ENCODE measurements at regions not wholly inside any gene's neighbourhood (a gene's known extent, or its start where the extent isn't known, plus 50 kb on each side); places are given as distances from the start of the nearest gene placed in this dataset.
A peak's percentile ranks its signal among the peaks of the same experiment; 100 is the strongest.
"Not testable (repeated sequence)": the region's sequence is repeated elsewhere in the genome, so short reads cannot be mapped to it uniquely, and the experiment has no call there.

GRCh38 chrY:25396911-25397310 is 225.0 kb upstream of the CDY1 start:
- DNase-seq; H3K4me1 ChIP-seq; intact Hi-C loops (cut with DNase I); H3K36me3 ChIP-seq (replicated peaks in 1 of 2; ENCODE audit: insufficient read depth in 1 of 2, low read depth in 2 of 2); H3K4me3 ChIP-seq; H3K27me3 ChIP-seq; H3K9me3 ChIP-seq; H3K27ac ChIP-seq: not testable (repeated sequence)
- ATAC-seq: peak; percentile 62

DNA sequence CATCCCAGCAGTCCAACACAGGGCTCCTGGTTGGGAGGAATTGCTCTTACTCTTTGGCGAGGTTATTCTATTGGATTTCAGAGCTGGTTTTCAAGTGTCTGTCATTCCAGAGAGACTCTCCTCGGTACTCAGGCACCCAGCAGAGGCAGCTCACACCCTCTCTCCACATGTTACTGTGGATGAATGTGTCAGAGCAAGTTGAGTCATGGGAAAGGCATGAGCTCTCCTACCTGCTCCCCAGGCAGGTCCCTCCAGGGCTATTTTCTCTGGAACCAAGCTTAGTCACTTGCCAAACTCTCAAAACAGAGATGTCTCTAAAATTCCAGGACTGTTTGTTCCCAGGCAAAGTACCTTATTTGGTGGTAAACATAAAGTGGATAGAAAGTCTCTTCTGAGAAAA is 222.8 kb upstream of the CDY1 start:
- H3K9me3 ChIP-seq; H3K27me3 ChIP-seq; H3K4me1 ChIP-seq; H3K4me3 ChIP-seq; intact Hi-C loops (cut with DNase I); H3K36me3 ChIP-seq (replicated peaks in 1 of 2; ENCODE audit: insufficient read depth in 1 of 2, low read depth in 2 of 2); H3K27ac ChIP-seq; DNase-seq: not testable (repeated sequence)
- peak; percentile 58 for ATAC-seq
- no CpG with 5 or more reads among the region's 2 CpGs for WGBS, 2 donors

DNA sequence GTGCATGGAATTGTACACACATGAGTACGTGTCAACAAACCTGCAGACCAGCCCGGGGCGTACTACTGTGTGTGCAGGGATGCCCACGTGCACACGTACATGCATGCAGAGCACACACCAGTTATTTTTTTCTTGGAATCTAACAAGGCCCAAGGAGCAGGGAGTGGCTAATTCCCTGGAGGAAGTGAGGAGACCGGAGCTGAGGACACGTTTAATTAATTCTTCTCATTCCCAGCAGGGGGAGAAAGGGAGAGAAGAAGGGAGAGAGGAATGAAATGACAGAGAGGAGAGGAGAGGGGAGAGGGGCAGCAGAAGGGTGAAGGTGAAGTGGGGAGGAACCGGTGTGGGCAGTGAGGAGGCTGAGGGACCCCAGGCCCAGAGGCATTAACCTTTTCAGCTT is 213.6 kb upstream of the CDY1 start:
- intact Hi-C loops (cut with DNase I); ATAC-seq; DNase-seq; H3K4me3 ChIP-seq; H3K36me3 ChIP-seq (replicated peaks in 1 of 2; ENCODE audit: insufficient read depth in 1 of 2, low read depth in 2 of 2); H3K27me3 ChIP-seq; H3K4me1 ChIP-seq; H3K9me3 ChIP-seq; H3K27ac ChIP-seq: not testable (repeated sequence)
- WGBS, 2 donors: no CpG with 5 or more reads among the region's 8 CpGs

Measured in body of pancreas (tissue), 4 donors.